Memory B cell (primary cell): ENCODE measurements at regions not wholly inside any gene's neighbourhood (a gene's known extent, or its start where the extent isn't known, plus 50 kb on each side); places are given as distances from the start of the nearest gene placed in this dataset.

Experiments used
- ATAC-seq: fragments of 150-1000 bp; cut with Tn5 transposase; 2 replicates; pipeline ENCODE4 v1.10.0; 2021; ENCODE audit warnings: low read depth, mild to moderate bottlenecking, moderate library complexity
- DNase-seq, 2 donors: peaks; one replicate each; pipeline ENCODE4 v3.0.0; 2022; ENCODE audit warnings: low spot score in 2 of 2
- H3K27ac Mint-ChIP-seq: one replicate; pipeline ENCODE4 v1.8.0; 2022; ENCODE audit warnings: mild to moderate bottlenecking, moderate library complexity, mixed read lengths
- H3K27me3 Mint-ChIP-seq: one replicate; pipeline ENCODE4 v1.8.0; 2022; ENCODE audit warnings: mixed read lengths
- H3K36me3 Mint-ChIP-seq: one replicate; pipeline ENCODE4 v1.8.0; 2022; ENCODE audit warnings: mild to moderate bottlenecking, mixed read lengths
- H3K4me1 Mint-ChIP-seq: one replicate; pipeline ENCODE4 v1.8.0; 2022; ENCODE audit warnings: mixed read lengths
- H3K4me3 Mint-ChIP-seq: one replicate; pipeline ENCODE4 v1.8.0; 2022; ENCODE audit warnings: mild to moderate bottlenecking, moderate library complexity, mixed read lengths
- H3K9me3 Mint-ChIP-seq: one replicate; pipeline ENCODE4 v1.8.0; 2022; ENCODE audit warnings: mixed read lengths

DNA sequence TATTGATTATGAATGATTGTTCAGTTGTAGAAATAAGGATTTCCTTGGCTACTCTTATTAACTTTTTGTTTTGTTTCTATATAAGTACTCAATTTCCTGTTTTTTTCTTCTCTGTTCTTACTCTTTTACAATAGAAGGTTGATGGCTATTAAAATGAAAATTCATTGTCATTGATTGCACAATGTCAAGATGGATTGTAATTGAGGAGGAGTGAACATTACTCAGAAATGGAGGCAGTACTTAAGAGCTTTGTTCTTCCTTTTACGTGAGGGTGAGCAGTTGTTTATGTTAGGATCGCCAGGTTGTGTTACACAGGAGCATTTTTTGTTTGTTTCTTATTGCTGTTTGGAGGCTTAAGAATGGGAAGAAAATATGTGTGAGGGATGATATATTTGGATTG, 2062.4 kb downstream of the ARAP2 start:
- H3K36me3 Mint-ChIP-seq, result no peaks in the 10 kb centered on the region
- peaks cover 1% of the 10 kb centered on the region for H3K9me3 Mint-ChIP-seq
- no peak for DNase-seq

GRCh38 chr4:34182306-34182705, 2062.0 kb downstream of the ARAP2 start:
- Mint-ChIP-seq H3K27ac (no peak overlapping the region), H3K4me3 (no peak overlapping the region), H3K9me3 (peaks cover 1% of the 10 kb centered on the region), H3K36me3 (no peaks in the 10 kb centered on the region), H3K27me3 (no peaks in the 10 kb centered on the region), H3K4me1 (no peaks in the 10 kb centered on the region)
- no peak for DNase-seq
- no peak for ATAC-seq

More for the DNA sequence above, 2062.4 kb downstream of the ARAP2 start:
- Mint-ChIP-seq H3K27ac (no peak overlapping the region), H3K27me3 (no peaks in the 10 kb centered on the region), H3K4me1 (no peaks in the 10 kb centered on the region), H3K4me3 (no peak overlapping the region)
- ATAC-seq, result no peak

- no peaks in the 10 kb centered on the region for H3K4me1 Mint-ChIP-seq
- no peak for ATAC-seq
- peaks cover 3% of the 10 kb centered on the region for H3K9me3 Mint-ChIP-seq
- H3K36me3 Mint-ChIP-seq, result no peaks in the 10 kb centered on the region
- no peak overlapping the region for H3K4me3 Mint-ChIP-seq
- H3K27me3 Mint-ChIP-seq, result no peaks in the 10 kb centered on the region
- no peak for DNase-seq
- no peak overlapping the region for H3K27ac Mint-ChIP-seq
Observed at GRCh38 chr4:34183926-34184325, 2060.4 kb downstream of the ARAP2 start.

- no peaks in the 10 kb centered on the region for H3K27me3 Mint-ChIP-seq
- no peak for ATAC-seq
- no peak overlapping the region for H3K27ac Mint-ChIP-seq
- H3K4me1 Mint-ChIP-seq, result no peaks in the 10 kb centered on the region
- peaks cover 3% of the 10 kb centered on the region for H3K9me3 Mint-ChIP-seq
- H3K4me3 Mint-ChIP-seq, result no peak overlapping the region
- no peak for DNase-seq
- H3K36me3 Mint-ChIP-seq, result no peaks in the 10 kb centered on the region
Observed at GRCh38 chr4:34187056-34187455, 2057.3 kb downstream of the ARAP2 start.

GRCh38 chr4:34191443-34191842, 2052.9 kb downstream of the ARAP2 start:
- peaks cover 3% of the 10 kb centered on the region for H3K9me3 Mint-ChIP-seq
- DNase-seq, result no peak
- no peak overlapping the region for H3K4me3 Mint-ChIP-seq
- H3K27me3 Mint-ChIP-seq, result no peaks in the 10 kb centered on the region
- H3K27ac Mint-ChIP-seq, result no peak overlapping the region
- no peak for ATAC-seq
- H3K4me1 Mint-ChIP-seq, result no peaks in the 10 kb centered on the region
- H3K36me3 Mint-ChIP-seq, result no peaks in the 10 kb centered on the region

GRCh38 chr4:34193451-34194154, 2050.7 kb downstream of the ARAP2 start:
- Mint-ChIP-seq H3K27ac (no peak overlapping the region), H3K4me1 (no peaks in the 10 kb centered on the region), H3K9me3 (peaks cover 1% of the 10 kb centered on the region), H3K27me3 (no peaks in the 10 kb centered on the region), H3K36me3 (no peaks in the 10 kb centered on the region), H3K4me3 (no peak overlapping the region)
- ATAC-seq, result no peak
- no peak for DNase-seq

DNA sequence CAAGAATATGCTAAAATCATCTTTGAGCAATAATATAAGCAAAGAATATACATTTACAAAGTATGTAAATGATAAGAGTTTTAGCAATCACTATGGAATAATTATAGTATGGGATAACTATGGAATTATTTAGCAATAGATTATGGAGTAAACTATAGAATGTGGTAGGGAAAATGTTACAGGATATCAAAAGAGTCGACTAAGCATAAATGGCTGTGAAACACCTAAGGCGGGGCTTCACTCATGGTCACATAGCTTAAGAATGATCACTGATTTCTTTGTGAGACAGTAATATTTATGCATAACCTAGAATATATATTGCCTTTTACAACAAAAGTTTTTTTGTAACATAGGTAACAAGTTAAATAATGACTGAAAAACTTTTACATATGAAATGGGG, 2049.7 kb downstream of the ARAP2 start:
- ATAC-seq, result no peak
- peaks cover 1% of the 10 kb centered on the region for H3K9me3 Mint-ChIP-seq
- H3K27me3 Mint-ChIP-seq, result no peaks in the 10 kb centered on the region
- no peak for DNase-seq
- H3K36me3 Mint-ChIP-seq, result no peaks in the 10 kb centered on the region
- H3K27ac Mint-ChIP-seq, result no peak overlapping the region
- no peak overlapping the region for H3K4me3 Mint-ChIP-seq
- no peaks in the 10 kb centered on the region for H3K4me1 Mint-ChIP-seq

DNA sequence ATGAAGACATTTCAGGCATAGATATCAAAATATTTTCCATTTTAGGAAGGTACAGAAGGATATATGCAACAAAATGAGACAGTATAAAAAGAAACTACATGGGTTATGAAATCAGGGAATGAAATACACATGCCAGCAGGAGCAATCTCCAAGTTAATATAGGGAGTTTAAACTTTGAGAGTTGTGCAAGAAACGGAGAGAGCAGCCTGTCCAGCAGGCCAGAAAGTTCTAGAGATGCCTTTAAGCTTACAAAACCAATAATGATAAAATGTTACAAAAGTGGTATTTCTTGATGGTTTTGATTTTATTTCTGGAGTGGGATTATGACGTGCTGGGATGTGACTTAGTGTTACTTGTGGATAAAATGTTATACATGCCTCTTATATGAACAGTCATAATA, 2047.9 kb downstream of the ARAP2 start:
- DNase-seq (no peak), ATAC-seq (no peak)
- Mint-ChIP-seq H3K27me3 (no peaks in the 10 kb centered on the region), H3K4me1 (no peaks in the 10 kb centered on the region), H3K9me3 (peaks cover under 1% of the 10 kb centered on the region), H3K4me3 (no peak overlapping the region), H3K27ac (no peak overlapping the region), H3K36me3 (no peaks in the 10 kb centered on the region)

DNA sequence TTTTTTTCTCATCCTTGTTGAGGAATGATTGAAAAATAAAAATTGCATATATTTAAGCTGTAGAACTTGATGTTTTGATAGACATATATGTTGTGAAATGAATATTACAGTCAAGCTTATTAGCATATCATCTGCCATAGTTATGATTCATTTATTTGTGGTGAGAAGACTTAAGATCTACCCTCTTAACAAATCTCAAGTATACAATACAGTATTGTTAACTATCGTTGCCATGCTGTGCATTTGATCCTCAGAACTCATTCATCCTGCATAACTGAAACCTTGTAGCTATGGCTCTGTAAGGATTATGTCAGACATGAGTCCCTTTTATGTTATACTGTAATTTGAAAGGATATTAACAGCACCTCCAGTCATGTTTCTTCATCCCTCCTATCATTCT, 2045.3 kb downstream of the ARAP2 start:
- no peak for ATAC-seq
- peaks cover 4% of the 10 kb centered on the region for H3K9me3 Mint-ChIP-seq
- H3K36me3 Mint-ChIP-seq, result no peaks in the 10 kb centered on the region

DNA sequence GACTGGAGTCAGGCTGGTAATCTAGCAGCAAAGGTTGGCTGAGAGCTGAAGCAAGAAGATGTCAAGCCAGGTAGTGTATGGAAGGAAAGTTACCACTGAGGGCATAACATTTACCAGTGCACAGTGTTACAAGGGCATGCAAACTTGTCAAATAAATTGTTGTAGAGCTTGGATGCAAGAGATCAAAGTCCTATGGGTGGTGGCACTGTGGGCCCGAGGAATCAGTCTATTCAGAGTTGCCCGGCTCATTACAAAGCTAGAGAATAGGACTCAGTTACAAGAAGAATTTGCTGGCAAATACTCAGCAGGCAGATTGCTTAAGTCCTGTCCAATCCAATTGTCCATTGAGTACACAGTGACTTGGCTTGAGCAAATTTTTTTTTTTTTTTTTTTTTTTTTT, 2043.8 kb downstream of the ARAP2 start:
- Mint-ChIP-seq H3K4me1 (no peaks in the 10 kb centered on the region), H3K36me3 (no peaks in the 10 kb centered on the region), H3K27ac (no peak overlapping the region), H3K9me3 (peaks cover 8% of the 10 kb centered on the region), H3K4me3 (no peak overlapping the region), H3K27me3 (no peaks in the 10 kb centered on the region)
- DNase-seq, result no peak
- no peak for ATAC-seq

More for the DNA sequence above, 2045.3 kb downstream of the ARAP2 start:
- Mint-ChIP-seq H3K27ac (no peak overlapping the region), H3K4me1 (no peaks in the 10 kb centered on the region), H3K4me3 (no peak overlapping the region), H3K27me3 (no peaks in the 10 kb centered on the region)
- no peak for DNase-seq

- Mint-ChIP-seq H3K9me3 (peaks cover 8% of the 10 kb centered on the region), H3K36me3 (no peaks in the 10 kb centered on the region), H3K4me1 (no peaks in the 10 kb centered on the region), H3K27ac (no peak overlapping the region), H3K4me3 (no peak overlapping the region), H3K27me3 (no peaks in the 10 kb centered on the region)
- no peak for ATAC-seq
- no peak for DNase-seq
Observed at GRCh38 chr4:34202154-34202553, 2042.2 kb downstream of the ARAP2 start.

GRCh38 chr4:34220601-34221000, 2023.7 kb downstream of the ARAP2 start:
- H3K4me1 Mint-ChIP-seq, result no peaks in the 10 kb centered on the region
- peaks cover 2% of the 10 kb centered on the region for H3K9me3 Mint-ChIP-seq
- no peak overlapping the region for H3K4me3 Mint-ChIP-seq
- H3K27me3 Mint-ChIP-seq, result no peaks in the 10 kb centered on the region
- ATAC-seq (no peak), DNase-seq (no peak)
- H3K27ac Mint-ChIP-seq, result no peak overlapping the region
- H3K36me3 Mint-ChIP-seq, result no peaks in the 10 kb centered on the region

DNA sequence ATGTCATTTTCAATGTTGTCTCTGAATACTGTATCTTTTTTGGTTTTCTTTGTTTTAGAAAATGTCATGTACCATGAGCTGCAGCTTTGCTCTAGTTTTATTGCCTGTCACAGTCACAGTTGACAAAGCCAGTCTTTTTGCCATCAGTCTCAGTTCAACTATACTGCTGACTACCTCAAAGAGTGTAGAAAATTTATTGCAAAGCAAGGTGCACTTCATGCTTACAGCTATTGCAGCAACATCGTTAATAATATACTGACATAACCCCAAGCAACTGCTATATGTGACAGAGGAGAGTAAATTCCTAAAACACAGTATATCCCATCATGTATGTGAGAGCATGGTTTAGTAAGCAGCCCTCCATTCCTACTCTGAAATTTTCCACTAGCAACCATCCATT, 2022.3 kb downstream of the ARAP2 start:
- no peaks in the 10 kb centered on the region for H3K36me3 Mint-ChIP-seq
- DNase-seq (no peak), ATAC-seq (no peak)
- peaks cover 2% of the 10 kb centered on the region for H3K9me3 Mint-ChIP-seq
- no peaks in the 10 kb centered on the region for H3K4me1 Mint-ChIP-seq
- H3K27me3 Mint-ChIP-seq, result no peaks in the 10 kb centered on the region
- no peak overlapping the region for H3K27ac Mint-ChIP-seq
- H3K4me3 Mint-ChIP-seq, result no peak overlapping the region

- no peaks in the 10 kb centered on the region for H3K36me3 Mint-ChIP-seq
- ATAC-seq (no peak), DNase-seq (no peak)
- no peak overlapping the region for H3K4me3 Mint-ChIP-seq
- H3K27me3 Mint-ChIP-seq, result no peaks in the 10 kb centered on the region
- no peak overlapping the region for H3K27ac Mint-ChIP-seq
- H3K9me3 Mint-ChIP-seq, result peaks cover 9% of the 10 kb centered on the region
- no peaks in the 10 kb centered on the region for H3K4me1 Mint-ChIP-seq
Observed at GRCh38 chr4:34236118-34236517, 2008.2 kb downstream of the ARAP2 start.

DNA sequence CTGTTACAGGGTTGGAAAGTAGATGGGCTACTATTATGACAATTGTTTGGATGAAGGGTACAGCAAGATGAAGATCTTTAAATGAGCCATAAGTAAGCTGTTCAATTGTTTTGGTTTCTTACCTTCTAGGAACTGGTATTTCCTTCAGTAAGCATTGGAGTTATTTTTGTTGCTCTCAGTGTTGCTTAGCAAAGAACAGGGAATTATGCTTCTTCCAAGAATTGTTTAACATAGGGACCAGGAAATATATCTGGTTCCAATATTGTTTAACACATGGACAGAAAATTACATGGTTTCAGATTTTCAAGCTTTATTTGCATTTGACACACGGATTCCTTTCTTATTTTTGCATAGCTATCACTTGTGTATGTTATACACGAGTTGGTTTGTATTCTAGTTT, 1999.0 kb downstream of the ARAP2 start:
- no peaks in the 10 kb centered on the region for H3K27me3 Mint-ChIP-seq
- no peaks in the 10 kb centered on the region for H3K4me1 Mint-ChIP-seq
- ATAC-seq (no peak), DNase-seq (no peak)
- H3K36me3 Mint-ChIP-seq, result no peaks in the 10 kb centered on the region
- no peak overlapping the region for H3K27ac Mint-ChIP-seq
- H3K9me3 Mint-ChIP-seq, result peaks cover 3% of the 10 kb centered on the region
- no peak overlapping the region for H3K4me3 Mint-ChIP-seq
